Neural progenitor cell (in vitro differentiated cells): ENCODE measurements at regions not wholly inside any gene's neighbourhood (a gene's known extent, or its start where the extent isn't known, plus 50 kb on each side); places are given as distances from the start of the nearest gene placed in this dataset.

Experiments used
- DNase-seq: peaks from one replicate; pipeline ENCODE4 v3.0.0-alpha.2; 2016; ENCODE audit warnings: low spot score
- H2AFZ ChIP-seq: fragments of 200-600 bp; sonication (generic); replicated peaks from 2 replicates; pipeline ENCODE4 v1.6.1; 2016; ENCODE audit warnings: antibody characterized with exemption
- H3F3A ChIP-seq: fragments of 200-600 bp; sonication (generic); 2 replicates; pipeline ENCODE4 v1.6.1; 2016; ENCODE audit warnings: antibody characterized with exemption, low read depth
- H3K27ac ChIP-seq: fragments of 200-600 bp; sonication (generic); 2 replicates; pipeline ENCODE4 v1.5.1; 2016; ENCODE audit warnings: mild to moderate bottlenecking
- H3K27me3 ChIP-seq: fragments of 200-600 bp; sonication (generic); 2 replicates; pipeline ENCODE4 v1.6.1; 2016; ENCODE audit warnings: mild to moderate bottlenecking, moderate library complexity
- H3K36me3 ChIP-seq: fragments of 200-600 bp; sonication (generic); 2 replicates; pipeline ENCODE4 v1.5.1; 2016
- H3K4me1 ChIP-seq: fragments of 200-600 bp; sonication (generic); 2 replicates; pipeline ENCODE4 v1.6.1; 2016; ENCODE audit warnings: mixed run types
- H3K4me2 ChIP-seq: fragments of 200-600 bp; sonication (generic); 2 replicates; pipeline ENCODE4 v1.6.1; 2016
- H3K4me3 ChIP-seq: fragments of 200-600 bp; sonication (generic); 2 replicates; pipeline ENCODE4 v1.5.1; 2016
- H3K79me2 ChIP-seq: fragments of 200-600 bp; sonication (generic); 2 replicates; pipeline ENCODE4 v1.6.1; 2016; ENCODE audit warnings: low read depth
- H3K9ac ChIP-seq: fragments of 200-600 bp; sonication (generic); 2 replicates; pipeline ENCODE4 v1.6.1; 2016
- H3K9me3 ChIP-seq: fragments of 200-600 bp; sonication (generic); 2 replicates; pipeline ENCODE4 v1.5.1; 2016; ENCODE audit warnings: low read depth
- H4K20me1 ChIP-seq: fragments of 200-600 bp; sonication (generic); 2 replicates; pipeline ENCODE4 v1.6.1; 2016; ENCODE audit warnings: low read depth
- H3K27ac Mint-ChIP-seq: 3 replicates; pipeline ENCODE4 v1.8.0; 2021; ENCODE audit warnings: mixed read lengths
- H3K27me3 Mint-ChIP-seq: 2 replicates; pipeline ENCODE4 v1.8.0; 2022; ENCODE audit warnings: low read depth, mild to moderate bottlenecking, inconsistent platforms, moderate library complexity, mixed read lengths; ENCODE audit not compliant: insufficient read depth
- H3K36me3 Mint-ChIP-seq: 3 replicates; pipeline ENCODE4 v1.8.0; 2021; ENCODE audit warnings: mixed read lengths
- H3K4me1 Mint-ChIP-seq: 3 replicates; pipeline ENCODE4 v1.8.0; 2021; ENCODE audit warnings: mixed read lengths
- H3K4me3 Mint-ChIP-seq: 3 replicates; pipeline ENCODE4 v1.8.0; 2021; ENCODE audit warnings: mild to moderate bottlenecking, moderate library complexity, mixed read lengths
- H3K9me3 Mint-ChIP-seq: 3 replicates; pipeline ENCODE4 v1.8.0; 2020; ENCODE audit warnings: mixed read lengths
- CTCF ChIP-seq: fragments of 200-600 bp; sonication (generic); IDR thresholded peaks from 2 replicates; pipeline ENCODE4 v1.5.1; 2017; ENCODE audit warnings: antibody characterized with exemption, mild to moderate bottlenecking
- EZH2 ChIP-seq: fragments of 200-600 bp; sonication (generic); IDR thresholded peaks from 2 replicates; pipeline ENCODE4 v1.6.1; 2017; ENCODE audit warnings: antibody characterized with exemption, mild to moderate bottlenecking, moderate library complexity
- EZH2phosphoT487 ChIP-seq: fragments of 200-600 bp; sonication (generic); IDR thresholded peaks from 2 replicates; pipeline ENCODE4 v1.6.1; 2017; ENCODE audit warnings: antibody characterized with exemption

GRCh38 chr17:33870936-33871335, 384.1 kb upstream of the CCL2 start:
- Mint-ChIP-seq H3K4me1 (no peaks in the 10 kb centered on the region), H3K9me3 (peaks cover 3% of the 10 kb centered on the region), H3K36me3 (no peaks in the 10 kb centered on the region), H3K27me3 (peaks cover 3% of the 10 kb centered on the region), H3K27ac (no peak overlapping the region), H3K4me3 (no peak overlapping the region)
- Histone ChIP-seq H3K4me2 (no peak overlapping the region), H3K9ac (no peak overlapping the region), H3K4me1 (no peaks in the 10 kb centered on the region), H3K36me3 (no peaks in the 10 kb centered on the region), H3K27me3 (no peaks in the 10 kb centered on the region), H3K79me2 (no peaks in the 10 kb centered on the region), H3K9me3 (no peaks in the 10 kb centered on the region), H3K4me3 (no peak overlapping the region), H3K27ac (no peak overlapping the region), H2AFZ (no peak overlapping the region), H4K20me1 (no peaks in the 10 kb centered on the region), H3F3A (no peaks in the 10 kb centered on the region)
- no peak for TF ChIP-seq EZH2
- no peak for TF ChIP-seq EZH2phosphoT487
- no peak for TF ChIP-seq CTCF
- DNase-seq, result no peak

GRCh38 chr17:33871720-33872540, 383.2 kb upstream of the CCL2 start:
- no peaks in the 10 kb centered on the region for H3K4me1 ChIP-seq
- Mint-ChIP-seq H3K36me3 (no peaks in the 10 kb centered on the region), H3K27me3 (peaks cover 3% of the 10 kb centered on the region), H3K4me1 (no peaks in the 10 kb centered on the region), H3K9me3 (peaks cover 3% of the 10 kb centered on the region), H3K4me3 (peak overlapping the region; percentile 23), H3K27ac (no peak overlapping the region)
- no peaks in the 10 kb centered on the region for H4K20me1 ChIP-seq
- H3K9ac ChIP-seq, result no peak overlapping the region
- H3K79me2 ChIP-seq, result no peaks in the 10 kb centered on the region
- H3K9me3 ChIP-seq, result no peaks in the 10 kb centered on the region
- no peak for DNase-seq
- no peak for TF ChIP-seq CTCF
- no peak for TF ChIP-seq EZH2
- no peak for TF ChIP-seq EZH2phosphoT487
- no peak overlapping the region for H3K4me2 ChIP-seq
- H3K36me3 ChIP-seq, result no peaks in the 10 kb centered on the region
- H2AFZ ChIP-seq, result no peak overlapping the region
- no peak overlapping the region for H3K27ac ChIP-seq
- H3K27me3 ChIP-seq, result no peaks in the 10 kb centered on the region
- H3F3A ChIP-seq, result no peaks in the 10 kb centered on the region
- no peak overlapping the region for H3K4me3 ChIP-seq

- no peak overlapping the region for H3K9ac ChIP-seq
- H2AFZ ChIP-seq, result no peak overlapping the region
- no peak overlapping the region for H3K27ac ChIP-seq
- H3K27me3 ChIP-seq, result no peaks in the 10 kb centered on the region
- no peaks in the 10 kb centered on the region for H3K36me3 ChIP-seq
- H3K4me3 ChIP-seq, result no peak overlapping the region
- no peak overlapping the region for H3K27ac Mint-ChIP-seq
- H4K20me1 ChIP-seq, result no peaks in the 10 kb centered on the region
- no peaks in the 10 kb centered on the region for H3K79me2 ChIP-seq
- no peaks in the 10 kb centered on the region for H3K36me3 Mint-ChIP-seq
- TF ChIP-seq CTCF (no peak), EZH2 (no peak), EZH2phosphoT487 (no peak)
- H3K4me1 Mint-ChIP-seq, result no peaks in the 10 kb centered on the region
- no peak for DNase-seq
- H3K4me3 Mint-ChIP-seq, result no peak overlapping the region
- peaks cover under 1% of the 10 kb centered on the region for H3K9me3 Mint-ChIP-seq
- no peak overlapping the region for H3K4me2 ChIP-seq
- no peaks in the 10 kb centered on the region for H3F3A ChIP-seq
- H3K4me1 ChIP-seq, result no peaks in the 10 kb centered on the region
- no peaks in the 10 kb centered on the region for H3K9me3 ChIP-seq
- peaks cover 3% of the 10 kb centered on the region for H3K27me3 Mint-ChIP-seq
These were observed 381.9 kb upstream of the CCL2 start for GRCh38 chr17:33873201-33873617.
